GM23338 (cell line): ENCODE measurements at regions not wholly inside any gene's neighbourhood (a gene's known extent, or its start where the extent isn't known, plus 50 kb on each side); places are given as distances from the start of the nearest gene placed in this dataset.

Experiments
- ATAC-seq: fragments of 200-7000 bp; cut with Tn5 transposase; 3 replicates; pipeline ENCODE4 v1.9.1; 2020
- DNase-seq: peaks from one replicate; pipeline ENCODE4 v3.0.0-alpha.2; 2015; ENCODE audit warnings: low spot score
- H2AFZ ChIP-seq: fragments of 200-600 bp; sonication (generic); 2 replicates; pipeline ENCODE4 v1.8.0; 2016; ENCODE audit warnings: antibody characterized with exemption, mild to moderate bottlenecking, moderate library complexity
- H3F3A ChIP-seq: fragments of 200-600 bp; sonication (generic); replicated peaks from 2 replicates; pipeline ENCODE4 v1.8.0; 2017; ENCODE audit warnings: antibody characterized with exemption, mixed run types, low read depth
- H3K27ac ChIP-seq: fragments of 200-600 bp; sonication (generic); 2 replicates; pipeline ENCODE4 v1.6.1; 2016; ENCODE audit warnings: low read depth
- H3K27me3 ChIP-seq: fragments of 200-600 bp; sonication (generic); 2 replicates; pipeline ENCODE4 v1.8.0; 2016; ENCODE audit warnings: mild to moderate bottlenecking, mixed run types, moderate library complexity; ENCODE audit not compliant: insufficient read depth
- H3K36me3 ChIP-seq: fragments of 200-600 bp; sonication (generic); 2 replicates; pipeline ENCODE4 v1.8.0; 2016; ENCODE audit warnings: mild to moderate bottlenecking; ENCODE audit not compliant: insufficient read depth
- H3K4me1 ChIP-seq: fragments of 200-600 bp; sonication (generic); 2 replicates; pipeline ENCODE4 v1.8.0; 2016; ENCODE audit warnings: mild to moderate bottlenecking, moderate library complexity; ENCODE audit not compliant: insufficient read depth
- H3K4me2 ChIP-seq: fragments of 200-600 bp; sonication (generic); 2 replicates; pipeline ENCODE4 v1.7.1; 2017; ENCODE audit warnings: mixed run types
- H3K4me3 ChIP-seq: fragments of 200-600 bp; sonication (generic); 2 replicates; pipeline ENCODE4 v1.6.1; 2016; ENCODE audit warnings: mixed run types
- H3K79me2 ChIP-seq: fragments of 200-600 bp; sonication (generic); replicated peaks from 2 replicates; pipeline ENCODE4 v1.8.0; 2017; ENCODE audit warnings: mild to moderate bottlenecking; ENCODE audit not compliant: insufficient read depth
- H3K9me2 ChIP-seq: fragments of 200-600 bp; sonication (generic); 2 replicates; pipeline ENCODE4 v1.8.0; 2017; ENCODE audit not compliant: insufficient read depth
- H4K20me1 ChIP-seq: fragments of 200-600 bp; sonication (generic); replicated peaks from 2 replicates; pipeline ENCODE4 v1.8.0; 2017; ENCODE audit warnings: mild to moderate bottlenecking; ENCODE audit not compliant: insufficient read depth
- H3K27ac Mint-ChIP-seq: 2 replicates; pipeline ENCODE4 v1.8.0; 2020; ENCODE audit warnings: inconsistent platforms, mild to moderate bottlenecking, moderate library complexity, mixed read lengths
- H3K27me3 Mint-ChIP-seq: 3 replicates; pipeline ENCODE4 v1.8.0; 2022; ENCODE audit warnings: low read depth, mild to moderate bottlenecking, moderate library complexity, mixed read lengths, inconsistent platforms; ENCODE audit not compliant: insufficient read depth, poor library complexity
- H3K36me3 Mint-ChIP-seq: 3 replicates; pipeline ENCODE4 v1.8.0; 2021; ENCODE audit warnings: low read depth, mild to moderate bottlenecking, inconsistent platforms, moderate library complexity, mixed read lengths
- H3K4me1 Mint-ChIP-seq: 3 replicates; pipeline ENCODE4 v1.8.0; 2020; ENCODE audit warnings: mild to moderate bottlenecking, inconsistent platforms, mixed read lengths
- H3K4me3 Mint-ChIP-seq: 3 replicates; pipeline ENCODE4 v1.8.0; 2021; ENCODE audit warnings: moderate library complexity, mild to moderate bottlenecking, inconsistent platforms, mixed read lengths
- H3K9me3 Mint-ChIP-seq: 3 replicates; pipeline ENCODE4 v1.8.0; 2020; ENCODE audit warnings: moderate library complexity, mild to moderate bottlenecking, inconsistent platforms, mixed read lengths
- CREB1 ChIP-seq: fragments of 250-450 bp; sonication (Bioruptor Pico); IDR thresholded peaks from 2 replicates; pipeline ENCODE4 v1.5.0; 2020; ENCODE audit warnings: low read depth, mild to moderate bottlenecking, moderate library complexity
- CTCF ChIP-seq, 2 experiments: fragments of 200-600 bp in 1 of 2; sonication (generic) in 1 of 2; conservative IDR thresholded peaks; 2 replicates each; pipeline versions ENCODE4 v1.5.1 to v1.6.1; 2016 to 2017; ENCODE audit warnings: antibody characterized with exemption in 2 of 2, low read depth in 2 of 2, mild to moderate bottlenecking in 2 of 2, moderate library complexity in 1 of 2
- ETS1 ChIP-seq: IDR thresholded peaks from 2 replicates; pipeline ENCODE4 v1.6.1; 2016; ENCODE audit warnings: antibody characterized with exemption
- EZH2 ChIP-seq: fragments of 200-600 bp; sonication (generic); IDR thresholded peaks from one replicate; pipeline ENCODE4 v1.8.0; 2017; ENCODE audit warnings: antibody characterized with exemption, mild to moderate bottlenecking, low read depth; ENCODE audit not compliant: unreplicated experiment
- EZH2phosphoT487 ChIP-seq: fragments of 200-600 bp; sonication (generic); IDR thresholded peaks from one replicate; pipeline ENCODE4 v1.8.1; 2018; ENCODE audit warnings: antibody characterized with exemption; ENCODE audit not compliant: unreplicated experiment
- JUNB ChIP-seq: IDR thresholded peaks from one replicate; pipeline ENCODE4 v1.6.1; 2016; ENCODE audit warnings: antibody characterized with exemption; ENCODE audit not compliant: unreplicated experiment
- NANOG ChIP-seq: IDR thresholded peaks from 2 replicates; pipeline ENCODE4 v1.6.1; 2016; ENCODE audit warnings: antibody characterized with exemption, borderline replicate concordance
- POLR2AphosphoS5 ChIP-seq: IDR thresholded peaks from 2 replicates; pipeline ENCODE4 v1.6.1; 2016; ENCODE audit warnings: antibody characterized with exemption, low read depth
- REST ChIP-seq: IDR thresholded peaks from one replicate; pipeline ENCODE4 v1.6.1; 2018; ENCODE audit warnings: antibody characterized with exemption; ENCODE audit not compliant: unreplicated experiment
- STAT1 ChIP-seq: IDR thresholded peaks from one replicate; pipeline ENCODE4 v1.6.1; 2016; ENCODE audit warnings: antibody characterized with exemption; ENCODE audit not compliant: unreplicated experiment
- ZNF114 ChIP-seq: fragments of 250-450 bp; sonication (Bioruptor Pico); IDR thresholded peaks from 2 replicates; pipeline ENCODE4 v1.5.0; 2020; ENCODE audit warnings: mild to moderate bottlenecking, moderate library complexity
- ZNF331 ChIP-seq: fragments of 250-450 bp; sonication (Bioruptor Pico); IDR thresholded peaks from 2 replicates; pipeline ENCODE4 v1.5.0; 2020; ENCODE audit warnings: low read depth, mild to moderate bottlenecking, moderate library complexity
- TF ChIP-seq, protein P1 (sequence below): fragments of 250-450 bp; sonication (Bioruptor Pico); IDR thresholded peaks from 2 replicates; pipeline ENCODE4 v1.5.0; 2020; ENCODE audit warnings: mild to moderate bottlenecking, moderate library complexity

DNA sequence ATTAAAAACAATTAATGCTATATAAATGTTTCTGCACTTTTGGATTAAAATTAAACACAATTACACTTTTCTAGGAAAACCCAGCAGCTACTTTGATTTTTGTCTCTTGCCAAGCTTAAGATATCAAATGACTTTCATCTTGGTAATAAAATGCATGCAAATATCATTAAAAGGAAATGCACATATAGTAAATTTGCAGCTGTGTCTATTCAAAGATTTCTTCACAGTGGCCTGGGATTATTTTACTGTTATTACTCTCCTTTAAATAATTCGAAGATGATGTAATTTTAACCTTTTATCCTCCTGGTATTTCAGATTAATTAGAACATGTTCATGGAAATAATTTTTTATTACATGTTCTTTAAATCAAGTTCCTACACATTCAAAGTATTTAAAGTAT is 529.5 kb upstream of the RGMB start:
- Histone ChIP-seq H3F3A (no peaks in the 10 kb centered on the region), H3K27ac (no peak overlapping the region), H3K27me3 (no peaks in the 10 kb centered on the region), H4K20me1 (no peaks in the 10 kb centered on the region), H3K9me2 (no peaks in the 10 kb centered on the region), H3K4me1 (no peaks in the 10 kb centered on the region), H3K4me3 (no peak overlapping the region), H2AFZ (no peak overlapping the region), H3K79me2 (no peaks in the 10 kb centered on the region), H3K4me2 (no peak overlapping the region), H3K36me3 (no peaks in the 10 kb centered on the region; the same call in 1 of the 2 replicates)
- Mint-ChIP-seq H3K4me3 (no peak overlapping the region), H3K27me3 (no peaks in the 10 kb centered on the region), H3K27ac (no peak overlapping the region), H3K4me1 (no peaks in the 10 kb centered on the region), H3K9me3 (peaks cover 3% of the 10 kb centered on the region; the same call in 2 of the 3 replicates), H3K36me3 (no peaks in the 10 kb centered on the region)
- TF ChIP-seq JUNB, result no peak
- TF ChIP-seq POLR2AphosphoS5, result no peak
- no peak for TF ChIP-seq CTCF (conservative IDR thresholded peaks at IDR 0.05; ENCODE audit: low read depth in 2 of 2)
- TF ChIP-seq CREB1 (CRISPR knock-in tag), result no peak
- TF ChIP-seq NANOG, result no peak
- TF ChIP-seq ZNF331 (CRISPR knock-in tag), result no peak
- TF ChIP-seq STAT1, result no peak
- TF ChIP-seq, protein P1, sequence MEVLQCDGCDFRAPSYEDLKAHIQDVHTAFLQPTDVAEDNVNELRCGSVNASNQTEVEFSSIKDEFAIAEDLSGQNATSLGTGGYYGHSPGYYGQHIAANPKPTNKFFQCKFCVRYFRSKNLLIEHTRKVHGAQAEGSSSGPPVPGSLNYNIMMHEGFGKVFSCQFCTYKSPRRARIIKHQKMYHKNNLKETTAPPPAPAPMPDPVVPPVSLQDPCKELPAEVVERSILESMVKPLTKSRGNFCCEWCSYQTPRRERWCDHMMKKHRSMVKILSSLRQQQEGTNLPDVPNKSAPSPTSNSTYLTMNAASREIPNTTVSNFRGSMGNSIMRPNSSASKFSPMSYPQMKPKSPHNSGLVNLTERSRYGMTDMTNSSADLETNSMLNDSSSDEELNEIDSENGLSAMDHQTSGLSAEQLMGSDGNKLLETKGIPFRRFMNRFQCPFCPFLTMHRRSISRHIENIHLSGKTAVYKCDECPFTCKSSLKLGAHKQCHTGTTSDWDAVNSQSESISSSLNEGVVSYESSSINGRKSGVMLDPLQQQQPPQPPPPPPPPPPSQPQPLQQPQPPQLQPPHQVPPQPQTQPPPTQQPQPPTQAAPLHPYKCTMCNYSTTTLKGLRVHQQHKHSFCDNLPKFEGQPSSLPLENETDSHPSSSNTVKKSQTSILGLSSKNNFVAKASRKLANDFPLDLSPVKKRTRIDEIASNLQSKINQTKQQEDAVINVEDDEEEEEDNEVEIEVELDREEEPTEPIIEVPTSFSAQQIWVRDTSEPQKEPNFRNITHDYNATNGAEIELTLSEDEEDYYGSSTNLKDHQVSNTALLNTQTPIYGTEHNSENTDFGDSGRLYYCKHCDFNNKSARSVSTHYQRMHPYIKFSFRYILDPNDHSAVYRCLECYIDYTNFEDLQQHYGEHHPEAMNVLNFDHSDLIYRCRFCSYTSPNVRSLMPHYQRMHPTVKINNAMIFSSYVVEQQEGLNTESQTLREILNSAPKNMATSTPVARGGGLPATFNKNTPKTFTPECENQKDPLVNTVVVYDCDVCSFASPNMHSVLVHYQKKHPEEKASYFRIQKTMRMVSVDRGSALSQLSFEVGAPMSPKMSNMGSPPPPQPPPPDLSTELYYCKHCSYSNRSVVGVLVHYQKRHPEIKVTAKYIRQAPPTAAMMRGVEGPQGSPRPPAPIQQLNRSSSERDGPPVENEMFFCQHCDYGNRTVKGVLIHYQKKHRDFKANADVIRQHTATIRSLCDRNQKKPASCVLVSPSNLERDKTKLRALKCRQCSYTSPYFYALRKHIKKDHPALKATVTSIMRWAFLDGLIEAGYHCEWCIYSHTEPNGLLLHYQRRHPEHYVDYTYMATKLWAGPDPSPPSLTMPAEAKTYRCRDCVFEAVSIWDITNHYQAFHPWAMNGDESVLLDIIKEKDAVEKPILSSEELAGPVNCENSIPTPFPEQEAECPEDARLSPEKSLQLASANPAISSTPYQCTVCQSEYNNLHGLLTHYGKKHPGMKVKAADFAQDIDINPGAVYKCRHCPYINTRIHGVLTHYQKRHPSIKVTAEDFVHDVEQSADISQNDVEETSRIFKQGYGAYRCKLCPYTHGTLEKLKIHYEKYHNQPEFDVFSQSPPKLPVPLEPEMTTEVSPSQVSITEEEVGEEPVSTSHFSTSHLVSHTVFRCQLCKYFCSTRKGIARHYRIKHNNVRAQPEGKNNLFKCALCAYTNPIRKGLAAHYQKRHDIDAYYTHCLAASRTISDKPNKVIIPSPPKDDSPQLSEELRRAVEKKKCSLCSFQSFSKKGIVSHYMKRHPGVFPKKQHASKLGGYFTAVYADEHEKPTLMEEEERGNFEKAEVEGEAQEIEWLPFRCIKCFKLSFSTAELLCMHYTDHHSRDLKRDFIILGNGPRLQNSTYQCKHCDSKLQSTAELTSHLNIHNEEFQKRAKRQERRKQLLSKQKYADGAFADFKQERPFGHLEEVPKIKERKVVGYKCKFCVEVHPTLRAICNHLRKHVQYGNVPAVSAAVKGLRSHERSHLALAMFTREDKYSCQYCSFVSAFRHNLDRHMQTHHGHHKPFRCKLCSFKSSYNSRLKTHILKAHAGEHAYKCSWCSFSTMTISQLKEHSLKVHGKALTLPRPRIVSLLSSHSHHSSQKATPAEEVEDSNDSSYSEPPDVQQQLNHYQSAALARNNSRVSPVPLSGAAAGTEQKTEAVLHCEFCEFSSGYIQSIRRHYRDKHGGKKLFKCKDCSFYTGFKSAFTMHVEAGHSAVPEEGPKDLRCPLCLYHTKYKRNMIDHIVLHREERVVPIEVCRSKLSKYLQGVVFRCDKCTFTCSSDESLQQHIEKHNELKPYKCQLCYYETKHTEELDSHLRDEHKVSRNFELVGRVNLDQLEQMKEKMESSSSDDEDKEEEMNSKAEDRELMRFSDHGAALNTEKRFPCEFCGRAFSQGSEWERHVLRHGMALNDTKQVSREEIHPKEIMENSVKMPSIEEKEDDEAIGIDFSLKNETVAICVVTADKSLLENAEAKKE (CRISPR knock-in tag), result no peak
- TF ChIP-seq EZH2, result no peak
- TF ChIP-seq ZNF114 (CRISPR knock-in tag), result no peak
- no peak for TF ChIP-seq EZH2phosphoT487
- TF ChIP-seq REST, result no peak
- TF ChIP-seq ETS1, result no peak
- ATAC-seq, result no peak
- DNase-seq, result no peak
